Heart right ventricle (tissue), 16 donors: ENCODE measurements at regions not wholly inside any gene's neighbourhood (a gene's known extent, or its start where the extent isn't known, plus 50 kb on each side); places are given as distances from the start of the nearest gene placed in this dataset.

Experiments
- ATAC-seq, 8 donors: fragments of 200-7000 bp; cut with Tn5 transposase; one replicate each; pipeline ENCODE4 v1.9.1; 2020; ENCODE audit warnings: mild to moderate bottlenecking in 8 of 8, moderate library complexity in 8 of 8, moderate number of reproducible peaks in 1 of 8
- DNase-seq, 2 donors: peaks; one replicate each; pipeline ENCODE4 v3.0.0-alpha.2; 2020
- H3K27ac ChIP-seq, 10 donors: fragments of 200-600 bp; sonication (generic) in 2 of 10; one replicate each; pipeline versions ENCODE4 v1.5.0 to v1.8.0; 2020 to 2022; ENCODE audit warnings: mild to moderate bottlenecking in 3 of 10
- H3K27me3 ChIP-seq, 7 donors: fragments of 200-600 bp; one replicate each; pipeline ENCODE4 v1.8.0; 2021 to 2022; ENCODE audit warnings: mild to moderate bottlenecking in 2 of 7
- H3K36me3 ChIP-seq, 9 donors: fragments of 200-600 bp; sonication (generic) in 1 of 9; one replicate each; pipeline versions ENCODE4 v1.5.0 to v1.8.0; 2020 to 2022; ENCODE audit warnings: mild to moderate bottlenecking in 2 of 9
- H3K4me1 ChIP-seq, 9 donors: fragments of 200-600 bp; sonication (generic) in 1 of 9; one replicate each; pipeline versions ENCODE4 v1.5.0 to v1.8.0; 2020 to 2022; ENCODE audit warnings: mild to moderate bottlenecking in 4 of 9
- H3K4me3 ChIP-seq, 10 donors: fragments of 200-600 bp; sonication (generic) in 2 of 10; one replicate each; pipeline versions ENCODE4 v1.5.0 to v1.8.0; 2020 to 2022; ENCODE audit warnings: mild to moderate bottlenecking in 7 of 10, moderate library complexity in 2 of 10
- H3K9me3 ChIP-seq, 11 donors: fragments of 200-600 bp in 10 of 11; sonication (generic) in 2 of 11; one replicate each; pipeline versions ENCODE4 v1.5.0 to v1.8.0; 2013 to 2022; ENCODE audit warnings: mild to moderate bottlenecking in 2 of 11, control low read depth in 1 of 11, moderate library complexity in 1 of 11
- WGBS, 2 donors: extraction: QIAGEN DNeasy Blood & Tissue Kit; methylation state at CpG; one replicate each; pipeline ENCODE4 v1.1.7; 2013; ENCODE audit warnings: inconsistent platforms in 1 of 2; 5-methylcytosine and 5-hydroxymethylcytosine counted together
- intact Hi-C, 10 donors: fragments of 100-400 bp; cut with DNase I; formaldehyde crosslinking; loops; one replicate each; pipeline versions ENCODE4 v1.11.1 to v1.14.2; 2022
- TF ChIP-seq, protein P1 (sequence below), 9 donors: fragments of 200-600 bp; sonication (generic) in 2 of 9; IDR thresholded peaks; one replicate each; pipeline versions ENCODE4 v1.5.0 to v1.8.0; 2021 to 2022; ENCODE audit warnings: antibody characterized with exemption in 9 of 9, mild to moderate bottlenecking in 5 of 9, moderate library complexity in 1 of 9
- donor health status: Arrhythmogenic right ventricular cardiomyopathy.
- donor health status: ischemic (EF 13 %, LVEDD 7.1; RV severe dilation, severe dysfunction).
- donor health status: healthy with polysubstance abuse.
- donor health status: DM: no; HTN: yes; CAD: no.
- donor health status: DM: no; HTN: no; CAD: no.
- donor health status: ischemic (EF 25% LVEDD 6.9; RV normal size, moderate dysfunction).
- donor health status: ischemic (EF 25% LVEDD 5.7; RV mildly dilated, moderate dysfunction).
- donor health status: healthy.
- donor health status: DM: yes; HTN: yes; CAD: no.
- donor health status: Ischemic cardiomyopathy.
- donor health status: ischemic (EF 35%, LVEDD 5.7; RV mildly dilated, moderate dysfunction).
- donor health status: nonischemic (EF 11% LVEDD 7.7; RV severe dilation, severe dysfunction).
- donor health status: DM: yes; HTN: yes; CAD: no.
- donor health status: PGD.
- donor health status: ischemic (EF 29% LVEDD 5.4; RV normal size, mild dysfunction).
- donor health status: nonischemic (EF 23%, LVEDD 6.1; RV moderate dilation, normal function).

DNA sequence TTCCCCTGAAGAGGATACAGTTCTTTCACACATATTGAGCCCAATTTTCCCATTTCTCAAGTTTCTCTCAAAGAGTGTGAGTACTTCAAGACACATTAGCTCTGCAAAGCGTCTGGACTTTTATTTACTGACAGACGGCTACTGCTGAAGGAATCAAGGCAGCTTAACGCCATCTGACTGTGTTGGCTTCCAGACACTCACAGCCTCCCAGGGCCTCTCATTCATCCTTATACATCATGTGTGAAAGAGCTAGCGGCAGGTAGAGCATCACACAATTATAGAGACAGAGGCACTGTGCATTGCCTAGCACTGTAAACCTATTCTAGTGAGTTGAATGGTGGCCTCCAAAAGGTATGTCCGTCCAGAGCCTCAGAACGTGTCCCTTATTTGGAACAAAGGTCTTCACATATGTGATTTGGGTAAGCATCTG lies 284.1 kb upstream of the STT3B start:
- ATAC-seq (no peak), DNase-seq (no peak)
- Histone ChIP-seq H3K27ac (no peak overlapping the region), H3K4me3 (no peak overlapping the region), H3K4me1 (no peaks in the 10 kb centered on the region), H3K27me3 (no peaks in the 10 kb centered on the region), H3K9me3 (no peaks in the 10 kb centered on the region), H3K36me3 (no peaks in the 10 kb centered on the region)
- intact Hi-C loops, result no loop called here
- WGBS, 2 donors, result 87 to 89% methylated on average over 6 of the region's 6 CpGs
- TF ChIP-seq, protein P1, sequence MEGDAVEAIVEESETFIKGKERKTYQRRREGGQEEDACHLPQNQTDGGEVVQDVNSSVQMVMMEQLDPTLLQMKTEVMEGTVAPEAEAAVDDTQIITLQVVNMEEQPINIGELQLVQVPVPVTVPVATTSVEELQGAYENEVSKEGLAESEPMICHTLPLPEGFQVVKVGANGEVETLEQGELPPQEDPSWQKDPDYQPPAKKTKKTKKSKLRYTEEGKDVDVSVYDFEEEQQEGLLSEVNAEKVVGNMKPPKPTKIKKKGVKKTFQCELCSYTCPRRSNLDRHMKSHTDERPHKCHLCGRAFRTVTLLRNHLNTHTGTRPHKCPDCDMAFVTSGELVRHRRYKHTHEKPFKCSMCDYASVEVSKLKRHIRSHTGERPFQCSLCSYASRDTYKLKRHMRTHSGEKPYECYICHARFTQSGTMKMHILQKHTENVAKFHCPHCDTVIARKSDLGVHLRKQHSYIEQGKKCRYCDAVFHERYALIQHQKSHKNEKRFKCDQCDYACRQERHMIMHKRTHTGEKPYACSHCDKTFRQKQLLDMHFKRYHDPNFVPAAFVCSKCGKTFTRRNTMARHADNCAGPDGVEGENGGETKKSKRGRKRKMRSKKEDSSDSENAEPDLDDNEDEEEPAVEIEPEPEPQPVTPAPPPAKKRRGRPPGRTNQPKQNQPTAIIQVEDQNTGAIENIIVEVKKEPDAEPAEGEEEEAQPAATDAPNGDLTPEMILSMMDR (IDR thresholded peaks at IDR 0.05), result no peak

GRCh38 chr3:31249545-31249944 lies 283.2 kb upstream of the STT3B start:
- intact Hi-C loops, result no loop called here
- DNase-seq, result no peak

GRCh38 chr3:31250116-31250777 lies 282.5 kb upstream of the STT3B start:
- no peak for ATAC-seq

More at GRCh38 chr3:31249545-31249944, 283.2 kb upstream of the STT3B start:
- Histone ChIP-seq H3K36me3 (no peaks in the 10 kb centered on the region), H3K27me3 (no peaks in the 10 kb centered on the region), H3K9me3 (no peaks in the 10 kb centered on the region), H3K27ac (no peak overlapping the region), H3K4me3 (no peak overlapping the region), H3K4me1 (no peaks in the 10 kb centered on the region)
- TF ChIP-seq, protein P1 (IDR thresholded peaks at IDR 0.05), result no peak
- ATAC-seq, result no peak

GRCh38 chr3:31251083-31251482 lies 281.6 kb upstream of the STT3B start:
- ATAC-seq, result no peak
- Histone ChIP-seq H3K4me1 (no peaks in the 10 kb centered on the region), H3K27me3 (no peaks in the 10 kb centered on the region), H3K9me3 (no peaks in the 10 kb centered on the region), H3K36me3 (no peaks in the 10 kb centered on the region), H3K4me3 (no peak overlapping the region), H3K27ac (no peak overlapping the region)
- intact Hi-C loops, result no loop called here
- 97 to 98% methylated on average over 3 of the region's 3 CpGs for WGBS, 2 donors
- TF ChIP-seq, protein P1 (IDR thresholded peaks at IDR 0.05), result no peak
- no peak for DNase-seq

More at GRCh38 chr3:31250116-31250777, 282.5 kb upstream of the STT3B start:
- DNase-seq, result no peak
- intact Hi-C loops, result no loop called here
- H3K4me1 ChIP-seq, result no peaks in the 10 kb centered on the region
- H3K27ac ChIP-seq, result no peak overlapping the region
- WGBS, 2 donors, result 85% methylated on average over 1 of the region's 1 CpG
- no peaks in the 10 kb centered on the region for H3K9me3 ChIP-seq
- no peak overlapping the region for H3K4me3 ChIP-seq
- H3K27me3 ChIP-seq, result no peaks in the 10 kb centered on the region
- no peaks in the 10 kb centered on the region for H3K36me3 ChIP-seq
- TF ChIP-seq, protein P1 (IDR thresholded peaks at IDR 0.05), result no peak
